Right lobe of liver (tissue), 6 donors: ENCODE measurements at regions not wholly inside any gene's neighbourhood (a gene's known extent, or its start where the extent isn't known, plus 50 kb on each side); places are given as distances from the start of the nearest gene placed in this dataset.
"Not testable (repeated sequence)": the region's sequence is repeated elsewhere in the genome, so short reads cannot be mapped to it uniquely, and the experiment has no call there.

Experiments
- ATAC-seq, 4 donors: fragments of 200-7000 bp; cut with Tn5 transposase; one replicate each; pipeline ENCODE4 v1.9.1; 2020; ENCODE audit warnings: mild to moderate bottlenecking in 4 of 4, moderate library complexity in 4 of 4
- DNase-seq, 3 donors: peaks; one replicate each; pipeline ENCODE4 v3.0.0-alpha.2; 2020
- H3K27ac ChIP-seq, 3 donors: fragments of 200-600 bp; one replicate each; pipeline ENCODE4 v1.8.0; 2022
- H3K27me3 ChIP-seq, 2 donors: fragments of 200-600 bp; one replicate each; pipeline ENCODE4 v1.8.0; 2022
- H3K36me3 ChIP-seq, 4 donors: fragments of 200-600 bp; sonication (generic) in 1 of 4; one replicate each; pipeline versions ENCODE4 v1.5.1 to v1.8.0; 2017 to 2022; ENCODE audit warnings: control low read depth in 1 of 4
- H3K4me1 ChIP-seq, 4 donors: fragments of 200-600 bp; sonication (generic) in 1 of 4; one replicate each; pipeline versions ENCODE4 v1.5.1 to v1.8.0; 2017 to 2022; ENCODE audit warnings: control low read depth in 1 of 4
- H3K4me3 ChIP-seq, 3 donors: fragments of 200-600 bp; one replicate each; pipeline ENCODE4 v1.8.0; 2022
- H3K9me3 ChIP-seq, 4 donors: fragments of 200-600 bp; sonication (generic) in 1 of 4; one replicate each; pipeline versions ENCODE4 v1.5.1 to v1.8.0; 2017 to 2022; ENCODE audit warnings: control low read depth in 1 of 4
- CTCF ChIP-seq, 4 donors: fragments of 200-600 bp in 3 of 4; fragments of 450-650 bp in 1 of 4; IDR thresholded peaks; one replicate each; pipeline versions ENCODE4 v1.5.1 to v1.8.0; 2016 to 2022; ENCODE audit warnings: antibody characterized with exemption in 4 of 4, mild to moderate bottlenecking in 2 of 4
- POLR2A ChIP-seq: fragments of 450-650 bp; IDR thresholded peaks from one replicate; pipeline ENCODE4 v1.6.1; 2017; ENCODE audit warnings: antibody characterized with exemption, mild to moderate bottlenecking
- WGBS: methylation state at CpG from one replicate; pipeline ENCODE4 v1.1.6; 2018; ENCODE audit warnings: low coverage, low lambda C conversion rate; ENCODE audit not compliant: insufficient coverage; ENCODE audit errors: missing lambda C conversion rate; 5-methylcytosine and 5-hydroxymethylcytosine counted together
- intact Hi-C, 2 donors: fragments of 100-400 bp; cut with DNase I; formaldehyde crosslinking; loops; one replicate each; pipeline versions ENCODE4 v1.11.2 to v1.14.1; 2022
- donor health status: DM: no; HTN: yes; CAD: no.
- donor health status: DM: no; HTN: no; CAD: no.
- donor health status: DM: no; HTN: no; CAD: no.
- donor health status: DM: no; HTN: yes; CAD: no.
- donor health status: DM: no; HTN: yes; CAD: no.

- peaks cover 0 to 2% (median 0%) of the 10 kb centered on the region in 4 donors for H3K36me3 ChIP-seq
- ATAC-seq (no peak), DNase-seq (no peak)
- no peak overlapping the region for H3K4me3 ChIP-seq
- intact Hi-C loops, result no loop called here
- TF ChIP-seq CTCF (IDR thresholded peaks at IDR 0.05) (no peak), POLR2A (no peak)
- WGBS, result 82% methylated on average over 6 of the region's 6 CpGs
- H3K27ac ChIP-seq, result no peak overlapping the region
- no peaks in the 10 kb centered on the region for H3K27me3 ChIP-seq
- no peaks in the 10 kb centered on the region for H3K4me1 ChIP-seq
- no peaks in the 10 kb centered on the region for H3K9me3 ChIP-seq
These were observed 251.6 kb downstream of the MPDZ start for GRCh38 chr9:13027879-13028278.

DNA sequence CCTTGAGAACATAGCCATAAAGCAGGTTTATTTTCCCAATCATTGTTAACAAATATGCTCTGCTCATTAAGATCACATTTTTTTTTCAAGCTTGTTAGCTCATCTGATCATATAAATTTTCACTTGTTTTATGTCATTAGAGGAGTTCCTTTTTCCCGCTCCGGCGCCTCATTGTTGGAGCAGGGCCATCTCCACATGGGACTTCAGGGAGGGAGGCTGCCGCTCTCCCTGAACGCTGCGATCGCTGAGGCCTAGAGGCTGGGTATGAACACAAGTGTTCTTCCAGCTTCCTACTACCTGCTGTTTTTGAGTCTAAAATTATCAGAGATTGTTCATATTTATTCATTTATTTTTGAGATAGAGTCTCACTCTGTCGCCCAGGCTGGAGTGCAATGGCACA, 246.9 kb downstream of the MPDZ start:
- intact Hi-C loops, result no loop called here
- Histone ChIP-seq H3K4me1 (peaks cover 0 to 4% (median 0%) of the 10 kb centered on the region in 4 donors), H3K27ac (no peak overlapping the region), H3K36me3 (no peaks in the 10 kb centered on the region), H3K4me3 (no peak overlapping the region), H3K9me3 (no peaks in the 10 kb centered on the region), H3K27me3 (no peaks in the 10 kb centered on the region)
- DNase-seq, result no peak
- 93% methylated on average over 8 of the region's 8 CpGs for WGBS
- TF ChIP-seq CTCF (IDR thresholded peaks at IDR 0.05) (no peak), POLR2A (no peak)
- ATAC-seq, result no peak

- no peaks in the 10 kb centered on the region for H3K9me3 ChIP-seq
- ATAC-seq (peak; percentile 99), DNase-seq (peak; percentile 51 to 75 (median 67))
- TF ChIP-seq POLR2A, result no peak
- TF ChIP-seq CTCF (IDR thresholded peaks at IDR 0.05), result peak; percentile 75 to 88 (median 82)
- H3K27ac ChIP-seq, result no peak overlapping the region
- peaks cover 0 to 4% (median 0%) of the 10 kb centered on the region in 4 donors for H3K4me1 ChIP-seq
- H3K36me3 ChIP-seq, result no peaks in the 10 kb centered on the region
- intact Hi-C loops, result no loop called here
- no peaks in the 10 kb centered on the region for H3K27me3 ChIP-seq
- peak overlapping the region; percentile 23 to 39 (median 29) for H3K4me3 ChIP-seq
- WGBS, result 6% methylated on average over 19 of the region's 19 CpGs
These were observed 245.4 kb downstream of the MPDZ start for GRCh38 chr9:13033959-13034693.

DNA sequence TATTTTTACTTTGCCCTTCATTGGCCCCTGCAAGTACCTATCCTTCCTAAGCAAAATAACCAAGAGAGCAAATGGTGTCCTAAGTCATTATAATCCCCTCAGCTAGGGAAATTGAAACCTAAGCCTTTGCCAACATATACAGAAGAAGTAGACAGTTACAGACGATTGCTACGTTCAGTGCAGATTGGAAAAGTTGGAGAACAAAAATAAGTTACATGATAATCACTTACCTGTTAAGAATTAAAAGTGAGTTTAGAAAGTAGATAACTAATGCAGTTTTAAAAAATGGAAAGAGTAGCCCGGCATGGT, 244.8 kb downstream of the MPDZ start:
- H3K4me3 ChIP-seq, result peak overlapping the region; percentile 23 to 39 (median 29)
- H3K4me1 ChIP-seq, result peaks cover 0 to 4% (median 0%) of the 10 kb centered on the region in 4 donors
- DNase-seq (no peak), ATAC-seq (peak; percentile 37 to 63 (median 50))
- H3K27me3 ChIP-seq, result no peaks in the 10 kb centered on the region
- intact Hi-C loops, result no loop called here
- WGBS, result 27% methylated on average over 3 of the region's 3 CpGs
- TF ChIP-seq CTCF (IDR thresholded peaks at IDR 0.05) (no peak), POLR2A (no peak)
- H3K36me3 ChIP-seq, result no peaks in the 10 kb centered on the region
- no peak overlapping the region for H3K27ac ChIP-seq
- H3K9me3 ChIP-seq, result no peaks in the 10 kb centered on the region

GRCh38 chr9:13035822-13036221, 243.7 kb downstream of the MPDZ start:
- no peak overlapping the region for H3K27ac ChIP-seq

DNA sequence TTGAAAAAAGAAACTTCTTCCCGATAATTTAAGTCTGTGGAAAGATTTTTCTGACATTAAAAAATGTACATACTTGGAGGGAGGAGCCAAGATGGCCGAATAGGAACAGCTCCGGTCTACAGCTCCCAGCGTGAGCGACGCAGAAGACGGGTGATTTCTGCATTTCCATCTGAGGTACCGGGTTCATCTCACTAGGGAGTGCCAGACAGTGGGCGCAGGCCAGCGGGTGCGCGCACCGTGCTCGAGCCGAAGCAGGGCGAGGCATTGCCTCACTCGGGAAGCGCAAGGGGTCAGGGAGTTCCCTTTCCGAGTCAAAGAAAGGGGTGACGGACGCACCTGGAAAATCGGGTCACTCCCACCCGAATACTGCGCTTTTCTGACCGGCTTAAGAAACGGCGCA, 241.7 kb downstream of the MPDZ start:
- H3K36me3 ChIP-seq, DNase-seq, H3K4me1 ChIP-seq, ATAC-seq, intact Hi-C loops, H3K4me3 ChIP-seq, H3K9me3 ChIP-seq, H3K27me3 ChIP-seq, H3K27ac ChIP-seq: not testable (repeated sequence)
- WGBS, result 78% methylated on average over 6 of the region's 27 CpGs

More at GRCh38 chr9:13035822-13036221, 243.7 kb downstream of the MPDZ start:
- TF ChIP-seq POLR2A, result no peak
- no peak for TF ChIP-seq CTCF (IDR thresholded peaks at IDR 0.05)
- ATAC-seq, result no peak
- H3K36me3 ChIP-seq, result no peaks in the 10 kb centered on the region
- no peak overlapping the region for H3K4me3 ChIP-seq
- no peaks in the 10 kb centered on the region for H3K27me3 ChIP-seq
- no peaks in the 10 kb centered on the region for H3K9me3 ChIP-seq
- H3K4me1 ChIP-seq, result peaks cover 0 to 4% (median 0%) of the 10 kb centered on the region in 4 donors
- no peak for DNase-seq
- intact Hi-C loops, result no loop called here
